ENCODE measurements at regions not wholly inside any gene's neighbourhood (a gene's known extent, or its start where the extent isn't known, plus 50 kb on each side); places are given as distances from the start of the nearest gene placed in this dataset.

GRCh38 chr6:19699932-19700331, 137.2 kb upstream of the ID4 start:
- H3K4me3 ChIP-seq (replicated peaks in 1 of 2; ENCODE audit: low read depth in 2 of 2, low read length in 2 of 2), result no peak overlapping the region
- no peak for TF ChIP-seq CTCF (IDR thresholded peaks at IDR 0.05; ENCODE audit: low read depth, low read length)
- no peak for DNase-seq (ENCODE audit: low read depth in 2 of 2)

GRCh38 chr6:19705606-19706005, 131.6 kb upstream of the ID4 start:
- DNase-seq (ENCODE audit: low read depth in 2 of 2), result peak in 1 of 2 donors; percentile 17
- no peak for TF ChIP-seq CTCF (IDR thresholded peaks at IDR 0.05; ENCODE audit: low read depth, low read length)
- H3K4me3 ChIP-seq (replicated peaks in 1 of 2; ENCODE audit: low read depth in 2 of 2, low read length in 2 of 2), result no peak overlapping the region

GRCh38 chr6:19712012-19712688, 125.0 kb upstream of the ID4 start:
- no peak for DNase-seq (ENCODE audit: low read depth in 2 of 2)
- H3K4me3 ChIP-seq (replicated peaks in 1 of 2; ENCODE audit: low read depth in 2 of 2, low read length in 2 of 2), result no peak overlapping the region
- TF ChIP-seq CTCF (IDR thresholded peaks at IDR 0.05; ENCODE audit: low read depth, low read length), result no peak

DNA sequence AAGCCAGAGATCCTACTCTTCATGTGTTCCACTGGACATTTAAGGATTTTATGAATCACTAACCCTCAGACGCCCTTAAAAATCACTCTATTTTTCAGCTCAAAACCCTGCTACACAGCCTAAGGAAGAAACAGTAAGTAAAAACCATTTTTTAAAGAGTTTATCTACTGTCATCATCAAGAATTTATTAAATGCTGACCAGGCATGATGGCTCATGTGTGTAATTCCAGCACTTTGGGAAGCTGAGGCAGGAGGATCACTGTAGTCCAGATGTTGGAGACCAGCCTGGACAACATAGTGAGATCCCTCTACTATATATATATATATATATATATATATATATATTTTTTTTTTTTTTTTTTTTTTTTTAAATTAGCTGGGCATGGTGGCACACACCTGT, 124.2 kb upstream of the ID4 start:
- no peak for TF ChIP-seq CTCF (IDR thresholded peaks at IDR 0.05; ENCODE audit: low read depth, low read length)
- no peak overlapping the region for H3K4me3 ChIP-seq (replicated peaks in 1 of 2; ENCODE audit: low read depth in 2 of 2, low read length in 2 of 2)
- no peak for DNase-seq (ENCODE audit: low read depth in 2 of 2)

DNA sequence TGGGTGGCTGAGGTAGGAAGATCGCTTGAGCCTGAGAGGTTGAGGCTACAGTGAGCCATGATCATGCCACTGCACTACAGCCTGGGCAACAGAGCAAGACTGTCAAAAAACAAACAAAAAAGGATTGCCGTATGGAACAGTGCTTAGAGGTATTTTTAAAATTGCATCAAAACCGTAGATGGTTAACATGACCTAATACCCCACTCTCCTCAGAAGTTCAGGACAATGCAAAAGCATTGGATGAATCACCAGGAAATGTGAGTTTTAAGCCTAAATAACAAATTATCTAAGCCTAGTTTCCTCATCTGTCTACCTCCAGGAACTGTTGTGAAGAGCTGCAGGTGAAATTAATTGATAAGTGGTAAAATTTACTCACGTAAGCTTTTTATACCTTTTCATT, 123.8 kb upstream of the ID4 start:
- DNase-seq (ENCODE audit: low read depth in 2 of 2), result peak in 1 of 2 donors; percentile 63

GRCh38 chr6:19713984-19714383, 123.2 kb upstream of the ID4 start:
- no peak overlapping the region for H3K4me3 ChIP-seq (replicated peaks in 1 of 2; ENCODE audit: low read depth in 2 of 2, low read length in 2 of 2)
- no peak for DNase-seq (ENCODE audit: low read depth in 2 of 2)
- TF ChIP-seq CTCF (IDR thresholded peaks at IDR 0.05; ENCODE audit: low read depth, low read length), result no peak

More for the DNA sequence above, 123.8 kb upstream of the ID4 start:
- no peak overlapping the region for H3K4me3 ChIP-seq (replicated peaks in 1 of 2; ENCODE audit: low read depth in 2 of 2, low read length in 2 of 2)
- no peak for TF ChIP-seq CTCF (IDR thresholded peaks at IDR 0.05; ENCODE audit: low read depth, low read length)

Data from cardiac fibroblast (primary cell).